A549 (cell line): ENCODE measurements at regions not wholly inside any gene's neighbourhood (a gene's known extent, or its start where the extent isn't known, plus 50 kb on each side); places are given as distances from the start of the nearest gene placed in this dataset.

Experiments
- ATAC-seq, 2 experiments: fragments of 200-7000 bp in 1 of 2; fragments of >200 bp in 1 of 2; cut with Nextera tagmentation in 1 of 2; cut with Tn5 transposase in 1 of 2; 3 replicates each; pipeline versions ENCODE4 v1.8.0 to v1.9.1; 2018 to 2020; ENCODE audit warnings: mild to moderate bottlenecking in 1 of 2, moderate library complexity in 1 of 2
- CTCF ChIA-PET: fragments of 300-600 bp; sonication (Branson Sonifier 250); formaldehyde crosslinking; extraction: SDS; loops from one replicate; lab custom pipeline; 2021; ENCODE audit warnings: antibody characterized with exemption, inconsistent platforms; lab: Yijun Ruan, JAX
- POLR2A ChIA-PET: fragments of 350-600 bp; formaldehyde crosslinking; extraction: SDS; loops from one replicate; lab custom pipeline; 2021; ENCODE audit warnings: antibody characterized with exemption, inconsistent platforms; lab: Yijun Ruan, JAX
- DNase-seq, 2 experiments: peaks; one replicate each; pipeline versions ENCODE4 v3.0.0 to v3.0.0-alpha.2; 2011 to 2016; ENCODE audit warnings: low read depth in 1 of 2, low spot score in 1 of 2
- FAIRE-seq: peaks from 2 replicates; lab custom pipeline; 2011; peaks lifted over from hg19 to GRCh38; lab: Jason Lieb, UNC
- H3K27ac ChIP-seq, 2 experiments: fragments of >200 bp; sonication (Bioruptor Twin); formaldehyde crosslinking; 3 replicates each; pipeline ENCODE4 v1.5.1; 2016 to 2017
- H3K4me1 ChIP-seq: fragments of >200 bp; sonication (Bioruptor Twin); formaldehyde crosslinking; 3 replicates; pipeline ENCODE4 v1.6.1; 2016
- H3K4me2 ChIP-seq: fragments of >200 bp; sonication (Bioruptor Twin); formaldehyde crosslinking; 3 replicates; pipeline ENCODE4 v1.6.1; 2016
- H3K4me3 ChIP-seq: fragments of >200 bp; sonication (Bioruptor Twin); formaldehyde crosslinking; 3 replicates; pipeline ENCODE4 v1.5.1; 2016
- H3K9me3 ChIP-seq: fragments of >200 bp; sonication (Bioruptor Twin); formaldehyde crosslinking; 3 replicates; pipeline ENCODE4 v1.6.1; 2016
- CEBPB ChIP-seq, 2 experiments: fragments of >200 bp in 1 of 2; sonication (Bioruptor Twin) in 1 of 2; formaldehyde crosslinking in 1 of 2; IDR thresholded peaks; 2 replicates each; pipeline ENCODE4 v1.6.1; 2012 to 2016
- CHD2 ChIP-seq: fragments of 150-350 bp; IDR thresholded peaks from 2 replicates; pipeline ENCODE4 v1.6.1; 2014; ENCODE audit warnings: low read length; ENCODE audit not compliant: partially characterized antibody
- ESRRA ChIP-seq: fragments of 150-350 bp; IDR thresholded peaks from 2 replicates; pipeline ENCODE4 v1.6.1; 2014; ENCODE audit warnings: mild to moderate bottlenecking, low read length, borderline replicate concordance
- FOXS1 ChIP-seq: fragments of 250-450 bp; sonication (Bioruptor Pico); IDR thresholded peaks from 2 replicates; pipeline ENCODE4 v1.5.0; 2020; ENCODE audit warnings: mild to moderate bottlenecking, moderate library complexity
- HDAC2 ChIP-seq: fragments of 200-600 bp; sonication (generic); IDR thresholded peaks from 2 replicates; pipeline ENCODE4 v1.6.1; 2016
- HEYL ChIP-seq: fragments of 250-450 bp; sonication (Bioruptor Pico); IDR thresholded peaks from 2 replicates; pipeline ENCODE4 v1.8.0; 2021; ENCODE audit warnings: mild to moderate bottlenecking, moderate library complexity
- HOXA7 ChIP-seq: fragments of 250-450 bp; sonication (Bioruptor Pico); IDR thresholded peaks from 2 replicates; pipeline ENCODE4 v1.5.0; 2020; ENCODE audit warnings: mild to moderate bottlenecking, moderate library complexity
- HOXB13 ChIP-seq: fragments of 250-450 bp; sonication (Bioruptor Pico); IDR thresholded peaks from 2 replicates; pipeline ENCODE4 v1.5.0; 2020; ENCODE audit warnings: low read depth, mild to moderate bottlenecking, moderate library complexity
- JUN ChIP-seq, 2 experiments: fragments of >200 bp; sonication (Bioruptor Twin); formaldehyde crosslinking; IDR thresholded peaks; 2 replicates in 1 of 2; 3 replicates in 1 of 2; pipeline ENCODE4 v1.6.1; 2016 to 2017
- MAFK ChIP-seq: fragments of 450-650 bp; IDR thresholded peaks from 2 replicates; pipeline ENCODE4 v1.6.1; 2014; ENCODE audit not compliant: partially characterized antibody
- NFE2L2 ChIP-seq: fragments of 150-350 bp; conservative IDR thresholded peaks from 2 replicates; pipeline ENCODE4 v1.6.1; 2014; ENCODE audit warnings: low read length
- POLR2A ChIP-seq: IDR thresholded peaks from 2 replicates; pipeline ENCODE4 v1.6.1; 2012; ENCODE audit warnings: mild to moderate bottlenecking, low read length
- POLR2AphosphoS2 ChIP-seq: conservative IDR thresholded peaks from 2 replicates; pipeline ENCODE4 v1.6.1; 2012; ENCODE audit warnings: low read length, improper control_type of control experiment, inconsistent platforms
- RAD21 ChIP-seq, 2 experiments: fragments of >200 bp in 1 of 2; sonication (Bioruptor Twin) in 1 of 2; formaldehyde crosslinking in 1 of 2; IDR thresholded peaks in 1 of 2; conservative IDR thresholded peaks in 1 of 2; 2 replicates in 1 of 2; 3 replicates in 1 of 2; pipeline ENCODE4 v1.6.1; 2012 to 2018; ENCODE audit warnings: inconsistent platforms in 1 of 2
- RNF2 ChIP-seq: fragments of 200-600 bp; sonication (generic); IDR thresholded peaks from 2 replicates; pipeline ENCODE4 v1.6.1; 2016; ENCODE audit warnings: low read depth, mild to moderate bottlenecking, antibody characterized with exemption, moderate library complexity, borderline replicate concordance
- SREBF2 ChIP-seq: fragments of 450-650 bp; IDR thresholded peaks from 2 replicates; pipeline ENCODE4 v1.6.1; 2014; ENCODE audit warnings: mild to moderate bottlenecking, moderate library complexity
- TFCP2L1 ChIP-seq: fragments of 250-450 bp; sonication (Bioruptor Pico); IDR thresholded peaks from 2 replicates; pipeline ENCODE4 v1.5.0; 2021; ENCODE audit warnings: mild to moderate bottlenecking
- TP53 ChIP-seq: fragments of 250-450 bp; sonication (Bioruptor Pico); IDR thresholded peaks from 2 replicates; pipeline ENCODE4 v1.5.0; 2021; ENCODE audit warnings: mild to moderate bottlenecking, moderate library complexity
- ZC3H11A ChIP-seq: fragments of 450-650 bp; IDR thresholded peaks from 2 replicates; pipeline ENCODE4 v1.6.1; 2014; ENCODE audit warnings: antibody characterized with exemption, mild to moderate bottlenecking
- ZSCAN20 ChIP-seq: fragments of 250-450 bp; sonication (Bioruptor Pico); IDR thresholded peaks from 2 replicates; pipeline ENCODE4 v1.8.0; 2022; ENCODE audit warnings: mild to moderate bottlenecking, moderate library complexity
- WGBS: methylation state at CpG from one replicate; pipeline ENCODE4 v1.1.6; 2017; ENCODE audit errors: missing lambda C conversion rate; 5-methylcytosine and 5-hydroxymethylcytosine counted together
- TF ChIP-seq, protein P1 (sequence below): fragments of 250-450 bp; sonication (Bioruptor Pico); IDR thresholded peaks from 2 replicates; pipeline ENCODE4 v1.5.0; 2021; ENCODE audit warnings: mild to moderate bottlenecking, moderate library complexity, borderline replicate concordance
- TF ChIP-seq, protein P2 (sequence below): fragments of >200 bp; sonication (Bioruptor Twin); formaldehyde crosslinking; IDR thresholded peaks from 2 replicates; pipeline ENCODE4 v1.6.1; 2016
- TF ChIP-seq, protein P3 (sequence below): IDR thresholded peaks from 2 replicates; pipeline ENCODE4 v1.6.1; 2012

DNA sequence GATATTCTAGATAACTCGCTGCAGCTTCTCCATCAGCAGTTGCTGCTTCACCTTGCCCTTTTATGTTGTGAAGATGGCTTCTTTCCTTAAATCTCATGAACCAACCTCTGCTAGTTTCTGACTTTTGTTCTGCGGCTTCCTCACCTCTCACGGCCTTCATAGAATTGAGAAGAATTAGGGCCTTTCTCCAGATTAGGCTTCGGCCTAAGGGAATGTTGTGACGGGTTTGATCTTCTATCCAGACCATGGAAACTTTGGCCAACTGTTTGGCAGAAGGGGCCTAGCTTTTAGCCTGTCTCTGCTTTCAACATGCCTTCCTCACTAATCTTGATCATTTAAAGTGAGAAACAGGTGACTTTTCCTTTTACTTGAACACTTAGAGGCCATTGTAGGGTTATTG is 199.9 kb downstream of the CYP26B1 start:
- 88% methylated on average over 5 of the region's 5 CpGs for WGBS
- FAIRE-seq, result no peak
- POLR2A ChIA-PET, result no interaction called here

DNA sequence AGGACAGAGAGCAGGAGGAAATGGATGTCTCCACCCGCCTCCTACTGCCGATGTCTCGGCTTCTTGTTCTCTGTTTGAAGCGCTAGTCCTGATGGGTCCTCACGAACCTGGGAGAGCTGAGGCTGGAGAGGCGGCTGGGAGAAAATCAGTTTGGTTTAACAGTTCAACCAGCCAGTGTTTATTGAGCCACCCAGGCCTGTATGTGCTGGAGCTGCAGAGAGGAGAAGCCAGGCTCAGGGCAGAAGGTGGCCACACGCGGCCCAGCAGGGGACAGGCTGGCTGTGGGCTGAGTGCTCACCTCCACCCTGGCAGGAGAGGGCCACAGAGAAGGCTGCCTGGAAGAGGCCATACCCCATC is 202.1 kb downstream of the CYP26B1 start:
- no peak for TF ChIP-seq RNF2
- TF ChIP-seq, protein P1, sequence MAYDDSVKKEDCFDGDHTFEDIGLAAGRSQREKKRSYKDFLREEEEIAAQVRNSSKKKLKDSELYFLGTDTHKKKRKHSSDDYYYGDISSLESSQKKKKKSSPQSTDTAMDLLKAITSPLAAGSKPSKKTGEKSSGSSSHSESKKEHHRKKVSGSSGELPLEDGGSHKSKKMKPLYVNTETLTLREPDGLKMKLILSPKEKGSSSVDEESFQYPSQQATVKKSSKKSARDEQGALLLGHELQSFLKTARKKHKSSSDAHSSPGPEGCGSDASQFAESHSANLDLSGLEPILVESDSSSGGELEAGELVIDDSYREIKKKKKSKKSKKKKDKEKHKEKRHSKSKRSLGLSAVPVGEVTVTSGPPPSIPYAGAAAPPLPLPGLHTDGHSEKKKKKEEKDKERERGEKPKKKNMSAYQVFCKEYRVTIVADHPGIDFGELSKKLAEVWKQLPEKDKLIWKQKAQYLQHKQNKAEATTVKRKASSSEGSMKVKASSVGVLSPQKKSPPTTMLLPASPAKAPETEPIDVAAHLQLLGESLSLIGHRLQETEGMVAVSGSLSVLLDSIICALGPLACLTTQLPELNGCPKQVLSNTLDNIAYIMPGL (CRISPR knock-in tag), result no peak
- no peak for TF ChIP-seq FOXS1 (CRISPR knock-in tag)
- no peak for TF ChIP-seq POLR2AphosphoS2
- no peak for TF ChIP-seq HOXA7
- TF ChIP-seq POLR2A, result no peak
- TF ChIP-seq CEBPB (IDR thresholded peaks at IDR 0.05), result no peak
- TF ChIP-seq TFCP2L1 (CRISPR knock-in tag), result no peak
- TF ChIP-seq ZSCAN20 (CRISPR knock-in tag), result no peak
- no peak for TF ChIP-seq ZC3H11A
- TF ChIP-seq, all 56 proteins: peak for 0
- no peak overlapping the region for H3K4me2 ChIP-seq
- FAIRE-seq (no peak), ATAC-seq (no peak), DNase-seq (no peak)
- ChIA-PET POLR2A (no interaction called here), CTCF (interaction anchor here (1.4 to 2.3 kb wide), 2 partner anchors 10 to 22 kb away, joined by 4 to 6 read pairs; no protein-coding TSS in a partner anchor)
- WGBS, result 82% methylated on average over 8 of the region's 8 CpGs
- H3K9me3 ChIP-seq, result no peaks in the 10 kb centered on the region
- no peak overlapping the region for H3K27ac ChIP-seq
- no peaks in the 10 kb centered on the region for H3K4me1 ChIP-seq
- H3K4me3 ChIP-seq, result no peak overlapping the region

More for the DNA sequence above, 199.9 kb downstream of the CYP26B1 start:
- DNase-seq (no peak), ATAC-seq (no peak)
- H3K27ac ChIP-seq, result no peak overlapping the region
- H3K4me2 ChIP-seq, result no peak overlapping the region
- H3K4me3 ChIP-seq, result no peak overlapping the region
- H3K9me3 ChIP-seq, result no peaks in the 10 kb centered on the region
- H3K4me1 ChIP-seq, result 0 out of 3 replicates have a peak, but pooled peaks cover 6% of the 10 kb centered on the region
- TF ChIP-seq HDAC2 (no peak), RNF2 (no peak), RAD21 (conservative IDR thresholded peaks at IDR 0.05 in 1 of 2, IDR thresholded peaks at IDR 0.05 in 1 of 2) (no peak), TP53 (CRISPR knock-in tag) (no peak), SREBF2 (no peak), CHD2 (no peak), NFE2L2 (no peak), FOXS1 (CRISPR knock-in tag) (no peak), HOXB13 (no peak), ESRRA (no peak), JUN (IDR thresholded peaks at IDR 0.05) (no peak), HOXA7 (no peak), MAFK (no peak), HEYL (CRISPR knock-in tag) (no peak), POLR2AphosphoS2 (no peak)
- TF ChIP-seq, protein P2, sequence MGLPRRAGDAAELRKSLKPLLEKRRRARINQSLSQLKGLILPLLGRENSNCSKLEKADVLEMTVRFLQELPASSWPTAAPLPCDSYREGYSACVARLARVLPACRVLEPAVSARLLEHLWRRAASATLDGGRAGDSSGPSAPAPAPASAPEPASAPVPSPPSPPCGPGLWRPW, result no peak
- TF ChIP-seq, protein P3, sequence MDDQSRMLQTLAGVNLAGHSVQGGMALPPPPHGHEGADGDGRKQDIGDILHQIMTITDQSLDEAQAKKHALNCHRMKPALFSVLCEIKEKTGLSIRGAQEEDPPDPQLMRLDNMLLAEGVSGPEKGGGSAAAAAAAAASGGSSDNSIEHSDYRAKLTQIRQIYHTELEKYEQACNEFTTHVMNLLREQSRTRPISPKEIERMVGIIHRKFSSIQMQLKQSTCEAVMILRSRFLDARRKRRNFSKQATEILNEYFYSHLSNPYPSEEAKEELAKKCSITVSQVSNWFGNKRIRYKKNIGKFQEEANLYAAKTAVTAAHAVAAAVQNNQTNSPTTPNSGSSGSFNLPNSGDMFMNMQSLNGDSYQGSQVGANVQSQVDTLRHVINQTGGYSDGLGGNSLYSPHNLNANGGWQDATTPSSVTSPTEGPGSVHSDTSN, result no peak
- CTCF ChIA-PET, result interaction anchor here (1.1 kb wide), 1 partner anchor 23 kb away, joined by 3 read pairs; no protein-coding TSS in a partner anchor
